Panc1 (cell line): ENCODE measurements at regions not wholly inside any gene's neighbourhood (a gene's known extent, or its start where the extent isn't known, plus 50 kb on each side); places are given as distances from the start of the nearest gene placed in this dataset.

Source experiments
- ATAC-seq: fragments of 200-7000 bp; cut with Tn5 transposase; 2 replicates; pipeline ENCODE4 v1.9.1; 2020; ENCODE audit warnings: mild to moderate bottlenecking, moderate library complexity
- BruUV-seq: library from RNA; stranded (reverse); fragments of 400-500 nt; replicated peaks from 2 replicates; lab custom pipeline; 2021; lab: Mats Ljungman, UMichigan
- CTCF ChIA-PET: fragments of 300-600 bp; sonication (Branson Sonifier 250); formaldehyde crosslinking; loops from one replicate; lab custom pipeline; 2022; ENCODE audit warnings: antibody characterized with exemption; lab: Charles Lee
- POLR2A ChIA-PET: fragments of 300-600 bp; sonication (Branson Sonifier 250); formaldehyde crosslinking; loops from one replicate; lab custom pipeline; 2022; ENCODE audit warnings: antibody characterized with exemption; lab: Charles Lee
- DNase-seq: peaks from one replicate; pipeline ENCODE4 v3.0.0-alpha.2; 2010; ENCODE audit warnings: low read depth, low spot score
- H3K27ac ChIP-seq: 2 replicates; pipeline ENCODE4 v1.5.1; 2011; ENCODE audit warnings: mild to moderate bottlenecking, low read length, inconsistent platforms
- H3K27me3 ChIP-seq: fragments of 200-500 bp; sonication (Bioruptor generic); 2 replicates; pipeline ENCODE4 v1.6.0; 2014; ENCODE audit warnings: low read length, inconsistent platforms; ENCODE audit not compliant: control insufficient read depth, insufficient read depth
- H3K36me3 ChIP-seq: fragments of 200-500 bp; sonication (Bioruptor generic); 2 replicates; pipeline ENCODE4 v1.5.1; 2014; ENCODE audit warnings: inconsistent platforms, mild to moderate bottlenecking, low read length, moderate library complexity; ENCODE audit not compliant: control insufficient read depth, insufficient read depth
- H3K4me1 ChIP-seq: 2 replicates; pipeline ENCODE4 v1.5.1; 2011; ENCODE audit warnings: inconsistent platforms, mild to moderate bottlenecking, low read length, moderate library complexity; ENCODE audit not compliant: control insufficient read depth, insufficient read depth
- H3K4me3 ChIP-seq, 2 experiments: 2 replicates each; pipeline ENCODE4 v1.5.1; 2011 to 2012; ENCODE audit warnings: low read depth in 2 of 2, low read length in 2 of 2, mild to moderate bottlenecking in 2 of 2, inconsistent platforms in 1 of 2, moderate library complexity in 1 of 2
- H3K9me3 ChIP-seq: fragments of 200-500 bp; sonication (Bioruptor generic); 2 replicates; pipeline ENCODE4 v1.5.1; 2014; ENCODE audit warnings: low read depth, mild to moderate bottlenecking, inconsistent platforms, low read length, moderate library complexity; ENCODE audit not compliant: control insufficient read depth, insufficient read depth
- CTCF ChIP-seq: fragments of 450-650 bp; IDR thresholded peaks from 2 replicates; pipeline ENCODE4 v1.5.1; 2017; ENCODE audit warnings: mild to moderate bottlenecking
- POLR2AphosphoS5 ChIP-seq: IDR thresholded peaks from 2 replicates; pipeline ENCODE4 v1.6.1; 2012; ENCODE audit warnings: mild to moderate bottlenecking, low read depth, low read length, moderate library complexity
- REST ChIP-seq, 2 experiments: IDR thresholded peaks; 2 replicates each; pipeline ENCODE4 v1.6.1; 2011 to 2012; ENCODE audit warnings: low read depth in 2 of 2, control low read depth in 1 of 2, low read length in 1 of 2, mild to moderate bottlenecking in 1 of 2, moderate library complexity in 1 of 2; ENCODE audit not compliant: insufficient read depth in 1 of 2
- SIN3A ChIP-seq: IDR thresholded peaks from 2 replicates; pipeline ENCODE4 v1.6.1; 2012; ENCODE audit warnings: low read depth, mild to moderate bottlenecking, low read length, moderate library complexity, borderline replicate concordance; ENCODE audit not compliant: insufficient read depth
- TCF7L2 ChIP-seq: IDR thresholded peaks from 2 replicates; pipeline ENCODE4 v1.6.1; 2011; ENCODE audit warnings: mild to moderate bottlenecking, low read depth, low read length, inconsistent platforms
- in situ Hi-C: cut with HindIII; loops from 2 replicates; pipeline ENCODE4 v1.10.0; 2016; ENCODE audit warnings: low sequenced_read_pairs, low pct_unique_long_range_greater_than_20kb
- intact Hi-C: fragments of 100-400 bp; cut with micrococcal nuclease; formaldehyde crosslinking; loops from one replicate; pipeline ENCODE4 v1.10.0; 2022; ENCODE audit not compliant: unreplicated experiment

DNA sequence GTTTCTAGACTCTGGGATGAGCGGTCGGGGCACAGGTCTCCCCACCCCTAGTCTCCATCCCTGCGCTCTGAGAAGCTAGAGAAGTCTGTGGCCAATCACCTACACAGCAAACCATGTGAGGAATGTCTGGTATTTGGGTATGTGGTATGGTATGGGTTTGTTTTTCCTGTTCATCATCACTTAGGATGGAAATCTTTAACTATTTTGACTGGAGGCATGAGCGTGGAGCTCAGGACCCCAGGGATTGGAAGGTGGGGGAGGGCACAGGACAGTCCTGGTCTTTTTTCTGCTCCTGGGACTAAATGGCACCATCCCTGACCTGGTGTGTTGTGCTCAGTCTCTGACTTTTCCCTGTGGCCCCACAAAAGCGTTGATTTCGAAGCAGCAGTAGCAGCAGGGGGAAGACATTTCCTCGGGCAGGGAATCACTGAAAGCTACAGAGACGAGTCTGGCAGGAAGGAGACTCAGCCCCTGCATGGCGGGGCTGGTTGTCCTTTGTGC lies 191.7 kb upstream of the TPM1 start:
- intact Hi-C loops, result no loop called here
- ATAC-seq (peak; percentile 64), DNase-seq (no peak)
- CTCF ChIA-PET, result no interaction called here
- no TSS peak for BruUV-seq
- no peaks in the 10 kb centered on the region for H3K36me3 ChIP-seq
- peak overlapping the region; percentile 67 for H3K27ac ChIP-seq
- no peak for TF ChIP-seq CTCF
- no peak for TF ChIP-seq REST (IDR thresholded peaks at IDR 0.05; ENCODE audit: insufficient read depth in 1 of 2, low read depth in 2 of 2, low read length in 1 of 2)
- TF ChIP-seq POLR2AphosphoS5, result no peak
- TF ChIP-seq SIN3A, result no peak
- no peak for TF ChIP-seq TCF7L2
- no peak overlapping the region for H3K4me3 ChIP-seq
- in situ Hi-C loops, result no loop called here
- no peaks in the 10 kb centered on the region for H3K27me3 ChIP-seq
- no peaks in the 10 kb centered on the region for H3K9me3 ChIP-seq
- POLR2A ChIA-PET, result no interaction called here
- H3K4me1 ChIP-seq, result peaks cover 26% of the 10 kb centered on the region

DNA sequence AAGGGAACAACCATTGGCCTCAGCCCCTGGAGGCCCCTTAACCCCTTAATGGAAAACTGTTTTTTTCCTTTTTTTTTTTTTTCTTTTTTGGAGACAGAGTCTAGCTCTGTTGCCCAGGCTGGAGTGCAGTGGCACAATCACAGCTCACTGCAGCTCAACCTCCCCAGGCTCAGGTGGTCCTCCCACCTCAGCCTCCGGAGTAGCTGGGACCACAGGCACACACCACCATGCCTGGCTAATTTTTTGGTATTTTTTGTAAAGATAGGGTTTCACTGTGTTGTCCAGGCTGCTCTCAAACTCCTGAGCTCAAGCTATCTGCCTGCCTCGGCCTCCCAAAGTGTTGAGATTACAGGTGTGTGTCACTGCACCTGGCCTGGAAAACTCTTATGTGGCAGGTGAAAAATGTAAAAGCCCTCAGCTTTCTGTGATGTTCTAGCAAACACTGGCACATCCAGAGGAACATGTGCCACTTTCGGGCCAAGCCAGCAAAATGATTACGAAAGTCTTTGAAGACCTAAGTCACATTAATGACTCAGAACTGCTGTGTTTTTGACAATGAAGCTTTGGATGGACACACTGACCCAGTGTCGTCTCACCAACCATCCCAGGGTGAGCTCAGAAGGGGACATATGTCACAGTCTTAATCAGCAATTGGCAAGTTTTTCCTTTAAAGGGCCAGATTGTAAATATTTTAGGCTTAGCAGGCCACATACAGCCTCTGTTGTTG lies 189.3 kb upstream of the TPM1 start:
- no peaks in the 10 kb centered on the region for H3K9me3 ChIP-seq
- H3K4me1 ChIP-seq, result peaks cover 12% of the 10 kb centered on the region
- in situ Hi-C loops (no loop called here), intact Hi-C loops (no loop called here)
- peak overlapping the region; percentile 45; the same call in 1 of the 2 replicates for H3K27ac ChIP-seq
- no peaks in the 10 kb centered on the region for H3K36me3 ChIP-seq
- CTCF ChIA-PET, result interaction anchor here (0.6 kb wide), 1 partner anchor 350 kb away, joined by 3 read pairs; no protein-coding TSS in a partner anchor
- DNase-seq (no peak), ATAC-seq (no peak)
- TF ChIP-seq CTCF (no peak), SIN3A (no peak), POLR2AphosphoS5 (no peak), REST (IDR thresholded peaks at IDR 0.05; ENCODE audit: insufficient read depth in 1 of 2, low read depth in 2 of 2, low read length in 1 of 2) (no peak), TCF7L2 (no peak)
- H3K27me3 ChIP-seq, result no peaks in the 10 kb centered on the region
- no TSS peak for BruUV-seq
- no peak overlapping the region for H3K4me3 ChIP-seq
- POLR2A ChIA-PET, result interaction anchor here (0.6 to 0.7 kb wide), 2 partner anchors 291 to 425 kb away, joined by 5 read pairs; no protein-coding TSS in a partner anchor
